ENCODE measurements at regions not wholly inside any gene's neighbourhood (a gene's known extent, or its start where the extent isn't known, plus 50 kb on each side); places are given as distances from the start of the nearest gene placed in this dataset.

- H2BK5ac ChIP-seq (ENCODE audit: insufficient read length, low read length): no peak overlapping the region
- H2BK12ac ChIP-seq (ENCODE audit: insufficient read length, low read depth, low read length): no peak overlapping the region
- no peak overlapping the region for H3T11ph ChIP-seq (ENCODE audit: low read length)
- no peaks in the 10 kb centered on the region for H3K9me3 ChIP-seq (ENCODE audit: control insufficient read depth, low read depth, low read length)
- H3K4me2 ChIP-seq (ENCODE audit: insufficient read depth, insufficient read length, low read length): no peak overlapping the region
- peaks cover 3 to 5% of the 10 kb centered on the region in 2 experiments; a peak in 2 of 4 replicates for H3K4me1 Mint-ChIP-seq
- no CpG with 5 or more reads among the region's 9 CpGs for WGBS (ENCODE audit: extremely low coverage, insufficient read length, low lambda C conversion rate)
- H2AFZ ChIP-seq (ENCODE audit: low read length): no peak overlapping the region
- H2BK120ac ChIP-seq (ENCODE audit: low read depth, low read length, poor library complexity, severe bottlenecking): no peak overlapping the region
- H3K23ac ChIP-seq (ENCODE audit: insufficient read length, low read depth, low read length): no peak overlapping the region
- H2AK5ac ChIP-seq (ENCODE audit: insufficient read length, low read length): no peak overlapping the region
- H3K79me1 ChIP-seq (ENCODE audit: insufficient read depth, low read depth, low read length, poor library complexity, severe bottlenecking): no peaks in the 10 kb centered on the region
- no peak overlapping the region for H4K8ac ChIP-seq (replicated peaks; ENCODE audit: insufficient read length, low read depth, low read length)
- H3K27me3 Mint-ChIP-seq (ENCODE audit: low read depth): no peaks in the 10 kb centered on the region
- TF ChIP-seq CTCF (conservative IDR thresholded peaks at IDR 0.05): no peak
- H3K23me2 ChIP-seq (ENCODE audit: insufficient read length, low read depth, low read length, poor library complexity, severe bottlenecking): no peaks in the 10 kb centered on the region
- H3K4me1 ChIP-seq (ENCODE audit: insufficient read depth, low read length): no peaks in the 10 kb centered on the region
- no peak overlapping the region for H3K9ac ChIP-seq (ENCODE audit: extremely low read depth, insufficient read length, low read length)
- H3K36me3 Mint-ChIP-seq (ENCODE audit: insufficient read depth in 1 of 3, low read depth in 3 of 3): no peaks in the 10 kb centered on the region
- H3K27ac ChIP-seq (ENCODE audit: insufficient read length, low read depth, low read length): no peak overlapping the region
- H3K9me3 Mint-ChIP-seq: no peaks in the 10 kb centered on the region
- no peak overlapping the region for H3K4ac ChIP-seq (ENCODE audit: low read depth, low read length)
- no peak overlapping the region for H2BK15ac ChIP-seq (ENCODE audit: low read depth, low read length)
- no peaks in the 10 kb centered on the region for H3K27me3 ChIP-seq (ENCODE audit: insufficient read depth, low read length)
- no peak overlapping the region for H2BK20ac ChIP-seq (ENCODE audit: low read depth, low read length, poor library complexity, severe bottlenecking)
- H4K5ac ChIP-seq (ENCODE audit: insufficient read length, low read depth, low read length): no peak overlapping the region
- H3K27ac Mint-ChIP-seq: no peak overlapping the region
- no peak overlapping the region for H4K91ac ChIP-seq (ENCODE audit: insufficient read length, low read depth, low read length)
- no peaks in the 10 kb centered on the region for H4K20me1 ChIP-seq (ENCODE audit: control insufficient read depth, insufficient read depth, insufficient read length)
- H3K4me3 Mint-ChIP-seq: no peak overlapping the region
- no peak for DNase-seq
- no peak overlapping the region for H3K18ac ChIP-seq (ENCODE audit: insufficient read length, low read depth, low read length)
- no peaks in the 10 kb centered on the region for H3K79me2 ChIP-seq (ENCODE audit: insufficient read depth, low read length)
- H3K14ac ChIP-seq (ENCODE audit: insufficient read depth, low read length): no peak overlapping the region
- H3K56ac ChIP-seq (ENCODE audit: insufficient read length, low read depth, low read length): no peak overlapping the region
Observed at GRCh38 chr10:4429571-4429970, 396.4 kb upstream of the AKR1E2 start.
